ENCODE measurements at regions not wholly inside any gene's neighbourhood (a gene's known extent, or its start where the extent isn't known, plus 50 kb on each side); places are given as distances from the start of the nearest gene placed in this dataset.
"Not testable (repeated sequence)": the region's sequence is repeated elsewhere in the genome, so short reads cannot be mapped to it uniquely, and the experiment has no call there.

DNA sequence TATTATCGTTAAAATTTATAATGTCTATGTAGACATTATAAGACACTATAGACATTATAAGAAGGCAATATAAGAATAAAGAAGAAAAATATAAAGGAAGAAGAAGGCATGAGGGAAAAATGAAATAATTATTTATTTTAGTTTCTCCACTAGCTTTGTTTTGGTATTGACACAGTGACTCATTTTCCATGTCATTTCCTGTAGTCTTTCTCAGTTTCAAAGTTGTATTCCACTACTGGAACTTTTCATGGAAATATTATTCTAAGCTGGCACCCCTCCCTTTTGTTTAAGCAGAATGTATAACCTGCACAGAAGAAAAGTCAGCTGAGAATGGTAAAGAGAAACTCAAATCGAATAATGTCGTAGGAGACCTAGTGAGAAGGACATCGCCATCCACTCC is 234.2 kb upstream of the NETO1 start:
- ATAC-seq, result no peak
- TF ChIP-seq GLIS3 (CRISPR knock-in tag; IDR thresholded peaks at IDR 0.05) (no peak), CSDC2 (CRISPR knock-in tag; IDR thresholded peaks at IDR 0.05) (no peak), ARNTL (CRISPR knock-in tag; IDR thresholded peaks at IDR 0.05; ENCODE audit: borderline replicate concordance, low read depth) (no peak), SNAI2 (CRISPR knock-in tag; IDR thresholded peaks at IDR 0.05) (no peak), TOX (CRISPR knock-in tag; IDR thresholded peaks at IDR 0.05; ENCODE audit: borderline replicate concordance) (no peak)
- TF ChIP-seq, protein P1, sequence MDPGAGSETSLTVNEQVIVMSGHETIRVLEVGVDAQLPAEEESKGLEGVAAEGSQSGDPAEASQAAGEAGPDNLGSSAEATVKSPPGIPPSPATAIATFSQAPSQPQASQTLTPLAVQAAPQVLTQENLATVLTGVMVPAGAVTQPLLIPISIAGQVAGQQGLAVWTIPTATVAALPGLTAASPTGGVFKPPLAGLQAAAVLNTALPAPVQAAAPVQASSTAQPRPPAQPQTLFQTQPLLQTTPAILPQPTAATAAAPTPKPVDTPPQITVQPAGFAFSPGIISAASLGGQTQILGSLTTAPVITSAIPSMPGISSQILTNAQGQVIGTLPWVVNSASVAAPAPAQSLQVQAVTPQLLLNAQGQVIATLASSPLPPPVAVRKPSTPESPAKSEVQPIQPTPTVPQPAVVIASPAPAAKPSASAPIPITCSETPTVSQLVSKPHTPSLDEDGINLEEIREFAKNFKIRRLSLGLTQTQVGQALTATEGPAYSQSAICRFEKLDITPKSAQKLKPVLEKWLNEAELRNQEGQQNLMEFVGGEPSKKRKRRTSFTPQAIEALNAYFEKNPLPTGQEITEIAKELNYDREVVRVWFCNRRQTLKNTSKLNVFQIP (CRISPR knock-in tag; IDR thresholded peaks at IDR 0.05; ENCODE audit: borderline replicate concordance, low read depth), result no peak

DNA sequence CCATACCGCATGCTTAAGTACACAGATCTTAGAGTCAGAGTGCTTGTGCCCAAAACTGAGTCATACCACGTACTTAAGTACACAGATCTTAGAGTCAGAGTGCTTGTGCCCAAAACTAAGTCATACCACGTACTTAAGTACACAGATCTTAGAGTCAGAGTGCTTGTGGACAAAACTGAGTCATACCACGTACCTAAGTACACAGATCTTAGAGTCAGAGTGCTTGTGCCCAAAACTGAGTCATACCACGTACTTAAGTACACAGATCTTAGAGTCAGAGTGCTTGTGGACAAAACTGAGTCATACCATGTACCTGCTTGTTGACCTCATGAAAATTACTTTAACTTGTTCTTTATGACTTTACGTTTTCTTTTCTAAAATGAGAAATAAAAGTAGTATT is 233.7 kb upstream of the NETO1 start:
- ATAC-seq, result not testable (repeated sequence)

DNA sequence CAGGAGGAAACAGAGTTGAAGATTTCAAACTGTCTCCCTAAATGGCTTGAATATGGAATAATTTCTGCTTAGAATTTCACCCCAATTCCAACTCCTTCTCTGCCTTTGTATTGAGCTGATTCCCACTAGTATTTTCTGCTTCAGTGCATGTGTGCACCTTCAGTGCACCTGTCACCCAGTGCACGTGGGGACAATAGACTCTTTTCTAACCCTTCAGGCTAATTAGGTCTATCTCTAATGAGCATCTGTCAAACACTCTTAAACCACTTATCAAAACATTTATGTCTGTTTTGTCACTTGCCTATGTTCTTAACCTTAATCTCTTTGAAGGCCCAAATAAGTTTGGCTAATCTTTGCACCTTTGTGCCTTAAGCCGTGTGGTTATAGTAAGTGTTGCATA is 232.0 kb upstream of the NETO1 start:
- TF ChIP-seq BACH2 (CRISPR knock-in tag; IDR thresholded peaks at IDR 0.05; ENCODE audit: borderline replicate concordance) (no peak), ZC3H10 (CRISPR knock-in tag; IDR thresholded peaks at IDR 0.05) (no peak), ZFP3 (CRISPR knock-in tag; IDR thresholded peaks at IDR 0.05) (no peak), ZFP30 (CRISPR knock-in tag; IDR thresholded peaks at IDR 0.05) (no peak), RARB (CRISPR knock-in tag; IDR thresholded peaks at IDR 0.05) (no peak), PPARA (CRISPR knock-in tag; IDR thresholded peaks at IDR 0.05; ENCODE audit: borderline replicate concordance) (no peak), GLIS3 (CRISPR knock-in tag; IDR thresholded peaks at IDR 0.05) (no peak), ZNF70 (CRISPR knock-in tag; IDR thresholded peaks at IDR 0.05) (no peak), OSR1 (CRISPR knock-in tag; IDR thresholded peaks at IDR 0.05) (no peak), TOX (CRISPR knock-in tag; IDR thresholded peaks at IDR 0.05; ENCODE audit: borderline replicate concordance) (no peak)
- no peak for ATAC-seq

GRCh38 chr18:73093687-73094250 is 226.0 kb upstream of the NETO1 start:
- TF ChIP-seq SNAI2 (CRISPR knock-in tag; IDR thresholded peaks at IDR 0.05) (no peak), RARB (CRISPR knock-in tag; IDR thresholded peaks at IDR 0.05) (no peak), CSDC2 (CRISPR knock-in tag; IDR thresholded peaks at IDR 0.05) (no peak), ZNF8 (CRISPR knock-in tag; IDR thresholded peaks at IDR 0.05) (no peak), GLIS3 (CRISPR knock-in tag; IDR thresholded peaks at IDR 0.05) (no peak), ISL1 (CRISPR knock-in tag; IDR thresholded peaks at IDR 0.05) (no peak), ZNF565 (CRISPR knock-in tag; conservative IDR thresholded peaks at IDR 0.05; ENCODE audit: low read depth) (no peak), ZNF70 (CRISPR knock-in tag; IDR thresholded peaks at IDR 0.05) (no peak)
- ATAC-seq, result no peak

GRCh38 chr18:73088445-73088844 is 220.7 kb upstream of the NETO1 start:
- TF ChIP-seq CREB5 (CRISPR knock-in tag; IDR thresholded peaks at IDR 0.05; ENCODE audit: low read depth) (no peak), CSRNP3 (CRISPR knock-in tag; IDR thresholded peaks at IDR 0.05) (no peak), ZC3H10 (CRISPR knock-in tag; IDR thresholded peaks at IDR 0.05) (no peak), CSDC2 (CRISPR knock-in tag; IDR thresholded peaks at IDR 0.05) (no peak), ZNF565 (CRISPR knock-in tag; conservative IDR thresholded peaks at IDR 0.05; ENCODE audit: low read depth) (no peak), ZNF8 (CRISPR knock-in tag; IDR thresholded peaks at IDR 0.05) (no peak)
- TF ChIP-seq, protein P2, sequence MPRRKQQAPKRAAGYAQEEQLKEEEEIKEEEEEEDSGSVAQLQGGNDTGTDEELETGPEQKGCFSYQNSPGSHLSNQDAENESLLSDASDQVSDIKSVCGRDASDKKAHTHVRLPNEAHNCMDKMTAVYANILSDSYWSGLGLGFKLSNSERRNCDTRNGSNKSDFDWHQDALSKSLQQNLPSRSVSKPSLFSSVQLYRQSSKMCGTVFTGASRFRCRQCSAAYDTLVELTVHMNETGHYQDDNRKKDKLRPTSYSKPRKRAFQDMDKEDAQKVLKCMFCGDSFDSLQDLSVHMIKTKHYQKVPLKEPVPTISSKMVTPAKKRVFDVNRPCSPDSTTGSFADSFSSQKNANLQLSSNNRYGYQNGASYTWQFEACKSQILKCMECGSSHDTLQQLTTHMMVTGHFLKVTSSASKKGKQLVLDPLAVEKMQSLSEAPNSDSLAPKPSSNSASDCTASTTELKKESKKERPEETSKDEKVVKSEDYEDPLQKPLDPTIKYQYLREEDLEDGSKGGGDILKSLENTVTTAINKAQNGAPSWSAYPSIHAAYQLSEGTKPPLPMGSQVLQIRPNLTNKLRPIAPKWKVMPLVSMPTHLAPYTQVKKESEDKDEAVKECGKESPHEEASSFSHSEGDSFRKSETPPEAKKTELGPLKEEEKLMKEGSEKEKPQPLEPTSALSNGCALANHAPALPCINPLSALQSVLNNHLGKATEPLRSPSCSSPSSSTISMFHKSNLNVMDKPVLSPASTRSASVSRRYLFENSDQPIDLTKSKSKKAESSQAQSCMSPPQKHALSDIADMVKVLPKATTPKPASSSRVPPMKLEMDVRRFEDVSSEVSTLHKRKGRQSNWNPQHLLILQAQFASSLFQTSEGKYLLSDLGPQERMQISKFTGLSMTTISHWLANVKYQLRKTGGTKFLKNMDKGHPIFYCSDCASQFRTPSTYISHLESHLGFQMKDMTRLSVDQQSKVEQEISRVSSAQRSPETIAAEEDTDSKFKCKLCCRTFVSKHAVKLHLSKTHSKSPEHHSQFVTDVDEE (CRISPR knock-in tag; IDR thresholded peaks at IDR 0.05), result no peak
- no peak for ATAC-seq
